Subcutaneous abdominal adipose tissue (tissue), 5 donors: ENCODE measurements at regions not wholly inside any gene's neighbourhood (a gene's known extent, or its start where the extent isn't known, plus 50 kb on each side); places are given as distances from the start of the nearest gene placed in this dataset.
"Not testable (repeated sequence)": the region's sequence is repeated elsewhere in the genome, so short reads cannot be mapped to it uniquely, and the experiment has no call there.

ENCODE experiments used
- H3K27ac ChIP-seq: one replicate; pipeline ENCODE4 v1.7.0; 2013; ENCODE audit warnings: low read depth, mild to moderate bottlenecking, inconsistent platforms, low read length, moderate library complexity
- H3K27me3 ChIP-seq, 5 donors: one replicate each; pipeline ENCODE4 v1.7.0; 2013; ENCODE audit warnings: low read length in 5 of 5, inconsistent platforms in 1 of 5; ENCODE audit not compliant: control insufficient read depth in 5 of 5, insufficient read depth in 4 of 5
- H3K36me3 ChIP-seq, 5 donors: one replicate each; pipeline ENCODE4 v1.7.0; 2013; ENCODE audit warnings: low read length in 5 of 5; ENCODE audit not compliant: control insufficient read depth in 5 of 5, insufficient read depth in 5 of 5
- H3K4me1 ChIP-seq, 5 donors: one replicate each; pipeline ENCODE4 v1.7.0; 2013; ENCODE audit warnings: low read length in 5 of 5, mild to moderate bottlenecking in 3 of 5, moderate library complexity in 1 of 5; ENCODE audit not compliant: control insufficient read depth in 5 of 5, insufficient read depth in 5 of 5
- H3K4me3 ChIP-seq, 5 donors: one replicate each; pipeline ENCODE4 v1.7.0; 2013; ENCODE audit warnings: low read length in 5 of 5, low read depth in 1 of 5
- H3K9ac ChIP-seq, 5 donors: one replicate each; pipeline ENCODE4 v1.7.0; 2013; ENCODE audit warnings: low read length in 5 of 5, mild to moderate bottlenecking in 4 of 5, moderate library complexity in 3 of 5
- H3K9me3 ChIP-seq, 5 donors: one replicate each; pipeline ENCODE4 v1.7.0; 2013; ENCODE audit warnings: low read length in 5 of 5; ENCODE audit not compliant: control insufficient read depth in 5 of 5
- donor health status: healthy.
- donor health status: healthy.
- donor health status: healthy.
- donor health status: healthy.
- donor health status: healthy.

- Histone ChIP-seq H3K36me3 (no peaks in the 10 kb centered on the region), H3K9me3 (no peaks in the 10 kb centered on the region), H3K27me3 (no peaks in the 10 kb centered on the region), H3K4me3 (no peak overlapping the region), H3K4me1 (no peaks in the 10 kb centered on the region), H3K27ac (no peak overlapping the region), H3K9ac (no peak overlapping the region)
These were observed 421.1 kb upstream of the FTMT start for GRCh38 chr5:121430538-121430937.

GRCh38 chr5:121445511-121445910 is 406.2 kb upstream of the FTMT start:
- Histone ChIP-seq H3K27me3 (no peaks in the 10 kb centered on the region), H3K4me1 (no peaks in the 10 kb centered on the region), H3K9ac (no peak overlapping the region), H3K9me3 (peaks cover 0 to 4% (median 0%) of the 10 kb centered on the region in 5 donors), H3K36me3 (no peaks in the 10 kb centered on the region), H3K4me3 (no peak overlapping the region), H3K27ac (no peak overlapping the region)

GRCh38 chr5:121462441-121462840 is 389.2 kb upstream of the FTMT start:
- Histone ChIP-seq H3K27me3 (no peaks in the 10 kb centered on the region), H3K4me1 (no peaks in the 10 kb centered on the region), H3K4me3 (no peak overlapping the region), H3K27ac (no peak overlapping the region), H3K9me3 (no peaks in the 10 kb centered on the region), H3K9ac (no peak overlapping the region), H3K36me3 (no peaks in the 10 kb centered on the region)

GRCh38 chr5:121471222-121471621 is 380.5 kb upstream of the FTMT start:
- H3K9ac ChIP-seq, H3K27ac ChIP-seq, H3K4me1 ChIP-seq, H3K4me3 ChIP-seq, H3K9me3 ChIP-seq, H3K36me3 ChIP-seq, H3K27me3 ChIP-seq: not testable (repeated sequence)

- no peaks in the 10 kb centered on the region for H3K4me1 ChIP-seq
- H3K27ac ChIP-seq, result no peak overlapping the region
- no peak overlapping the region for H3K9ac ChIP-seq
- H3K36me3 ChIP-seq, result no peaks in the 10 kb centered on the region
- H3K4me3 ChIP-seq, result no peak overlapping the region
- H3K9me3 ChIP-seq, result no peaks in the 10 kb centered on the region
- no peaks in the 10 kb centered on the region for H3K27me3 ChIP-seq
These were observed 373.0 kb upstream of the FTMT start for GRCh38 chr5:121478636-121479035.

GRCh38 chr5:121479337-121479736 is 372.3 kb upstream of the FTMT start:
- Histone ChIP-seq H3K27me3 (no peaks in the 10 kb centered on the region), H3K9ac (no peak overlapping the region), H3K9me3 (no peaks in the 10 kb centered on the region), H3K27ac (no peak overlapping the region), H3K4me3 (no peak overlapping the region), H3K4me1 (no peaks in the 10 kb centered on the region), H3K36me3 (no peaks in the 10 kb centered on the region)

- Histone ChIP-seq H3K4me3 (no peak overlapping the region), H3K9me3 (no peaks in the 10 kb centered on the region), H3K27me3 (no peaks in the 10 kb centered on the region), H3K36me3 (no peaks in the 10 kb centered on the region), H3K9ac (no peak overlapping the region), H3K4me1 (no peaks in the 10 kb centered on the region), H3K27ac (no peak overlapping the region)
These were observed 366.4 kb upstream of the FTMT start for GRCh38 chr5:121485281-121485680.

DNA sequence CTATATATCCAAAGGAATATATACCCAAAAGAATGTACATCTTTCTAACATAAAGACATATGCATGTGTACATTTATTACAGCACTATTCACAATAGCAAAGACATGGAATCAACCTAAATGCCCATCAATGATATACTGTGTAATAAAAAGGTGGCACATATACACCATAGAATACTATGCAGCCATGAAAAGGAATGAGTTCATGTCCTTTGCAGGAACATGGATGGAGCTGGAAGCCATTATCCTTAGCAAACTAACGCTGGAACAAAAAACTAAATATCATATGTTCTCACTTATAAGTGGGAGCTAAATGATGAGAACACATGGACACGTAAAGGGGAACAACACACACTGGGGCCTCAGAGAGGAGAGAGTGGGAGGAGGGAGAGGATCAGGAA is 365.7 kb upstream of the FTMT start:
- not testable (repeated sequence) for H3K4me1 ChIP-seq, H3K36me3 ChIP-seq, H3K9me3 ChIP-seq, H3K9ac ChIP-seq, H3K27me3 ChIP-seq, H3K27ac ChIP-seq, H3K4me3 ChIP-seq

DNA sequence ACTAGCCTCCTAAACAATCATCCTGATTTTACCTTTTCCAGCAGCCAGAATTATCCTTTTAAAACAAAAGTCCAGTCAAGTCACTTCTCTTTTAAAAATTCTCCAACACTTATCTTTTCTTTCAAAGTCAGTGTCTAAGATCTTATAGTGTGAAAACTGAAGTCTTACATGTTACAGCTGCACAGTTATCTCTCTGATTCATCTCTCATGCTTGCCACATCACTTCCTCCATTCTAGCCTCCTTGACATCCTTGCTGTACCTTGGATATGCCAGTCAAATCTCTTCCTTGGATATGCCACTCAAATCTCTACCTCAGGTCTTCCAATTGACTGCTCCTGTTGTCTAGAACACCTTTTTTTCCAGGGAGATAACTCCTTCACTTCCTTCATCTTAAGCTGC is 361.7 kb upstream of the FTMT start:
- Histone ChIP-seq H3K27ac (no peak overlapping the region), H3K9me3 (no peaks in the 10 kb centered on the region), H3K4me3 (no peak overlapping the region), H3K4me1 (no peaks in the 10 kb centered on the region), H3K27me3 (no peaks in the 10 kb centered on the region), H3K36me3 (no peaks in the 10 kb centered on the region), H3K9ac (no peak overlapping the region)

DNA sequence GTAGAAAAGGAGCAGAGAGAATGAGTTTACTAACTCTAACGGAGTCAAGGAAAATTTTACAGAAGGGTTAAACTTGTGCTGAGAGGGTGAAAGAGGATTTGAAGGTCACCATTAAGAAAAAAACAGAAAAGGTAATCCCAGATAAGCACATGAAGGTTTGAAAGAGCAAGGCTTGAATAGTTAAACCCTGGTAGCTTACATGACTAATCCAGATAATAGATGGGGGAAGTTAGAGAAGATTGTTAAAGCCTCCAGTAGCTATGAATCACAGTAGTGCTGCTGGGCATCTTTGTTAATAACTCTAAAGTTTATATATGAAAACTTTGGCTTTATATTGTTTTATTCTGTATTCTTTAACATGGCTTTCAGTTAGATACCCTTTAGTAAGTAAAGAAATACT is 354.5 kb upstream of the FTMT start:
- H3K9me3 ChIP-seq, result no peaks in the 10 kb centered on the region
- no peaks in the 10 kb centered on the region for H3K4me1 ChIP-seq
- no peaks in the 10 kb centered on the region for H3K27me3 ChIP-seq
- no peak overlapping the region for H3K4me3 ChIP-seq
- H3K27ac ChIP-seq, result no peak overlapping the region
- H3K36me3 ChIP-seq, result no peaks in the 10 kb centered on the region
- H3K9ac ChIP-seq, result no peak overlapping the region

- no peak overlapping the region for H3K4me3 ChIP-seq
- peaks cover 0 to 6% (median 0%) of the 10 kb centered on the region in 5 donors for H3K4me1 ChIP-seq
- H3K36me3 ChIP-seq, result no peaks in the 10 kb centered on the region
- no peaks in the 10 kb centered on the region for H3K9me3 ChIP-seq
- H3K27ac ChIP-seq, result no peak overlapping the region
- no peaks in the 10 kb centered on the region for H3K27me3 ChIP-seq
- H3K9ac ChIP-seq, result no peak overlapping the region
These were observed 351.4 kb upstream of the FTMT start for GRCh38 chr5:121500310-121500709.
